ENCODE measurements at regions not wholly inside any gene's neighbourhood (a gene's known extent, or its start where the extent isn't known, plus 50 kb on each side); places are given as distances from the start of the nearest gene placed in this dataset.

GRCh38 chr2:18824325-18824790, 235.0 kb upstream of the NT5C1B start:
- Histone ChIP-seq H3K36me3 (no peaks in the 10 kb centered on the region), H3K27ac (no peak overlapping the region), H3K27me3 (no peaks in the 10 kb centered on the region), H3K4me1 (peaks cover 0 to 19% (median 0%) of the 10 kb centered on the region in 4 donors), H3K4me3 (no peak overlapping the region), H3K9me3 (no peaks in the 10 kb centered on the region)
- DNase-seq (ENCODE audit: low spot score in 2 of 2), result no peak
- TF ChIP-seq EP300 (IDR thresholded peaks at IDR 0.05), result no peak
- no peak for TF ChIP-seq POLR2A (IDR thresholded peaks at IDR 0.05)
- no peak for TF ChIP-seq CTCF (IDR thresholded peaks at IDR 0.05)
- WGBS, 2 donors, result 56 to 66% methylated on average over 2 of the region's 2 CpGs

GRCh38 chr2:18821431-18821830, 232.1 kb upstream of the NT5C1B start:
- DNase-seq (ENCODE audit: low spot score in 2 of 2), result no peak
- H3K27ac ChIP-seq, result no peak overlapping the region
- H3K4me1 ChIP-seq, result peaks cover 0 to 9% (median 0%) of the 10 kb centered on the region in 4 donors
- no peaks in the 10 kb centered on the region for H3K27me3 ChIP-seq
- no peaks in the 10 kb centered on the region for H3K9me3 ChIP-seq
- H3K4me3 ChIP-seq, result no peak overlapping the region
- 92% methylated on average over 1 of the region's 1 CpG for WGBS, 2 donors
- no peaks in the 10 kb centered on the region for H3K36me3 ChIP-seq
- no peak for TF ChIP-seq EP300 (IDR thresholded peaks at IDR 0.05)
- TF ChIP-seq CTCF (IDR thresholded peaks at IDR 0.05), result no peak
- TF ChIP-seq POLR2A (IDR thresholded peaks at IDR 0.05), result no peak

- TF ChIP-seq CTCF (IDR thresholded peaks at IDR 0.05) (no peak), EP300 (IDR thresholded peaks at IDR 0.05) (no peak), POLR2A (IDR thresholded peaks at IDR 0.05) (no peak)
- Histone ChIP-seq H3K4me3 (no peak overlapping the region), H3K9me3 (no peaks in the 10 kb centered on the region), H3K27ac (no peak overlapping the region), H3K27me3 (no peaks in the 10 kb centered on the region), H3K4me1 (peaks cover 0 to 9% (median 0%) of the 10 kb centered on the region in 4 donors), H3K36me3 (no peaks in the 10 kb centered on the region)
- DNase-seq (ENCODE audit: low spot score in 2 of 2), result no peak
- WGBS, 2 donors, result 46 to 55% methylated on average over 1 of the region's 1 CpG
Measured at GRCh38 chr2:18820966-18821365, 231.6 kb upstream of the NT5C1B start.

GRCh38 chr2:18819566-18819965, 230.2 kb upstream of the NT5C1B start:
- no peak for DNase-seq (ENCODE audit: low spot score in 2 of 2)

GRCh38 chr2:18814387-18814786, 225.0 kb upstream of the NT5C1B start:
- no peak overlapping the region for H3K27ac ChIP-seq
- H3K4me3 ChIP-seq, result no peak overlapping the region
- DNase-seq (ENCODE audit: low spot score in 2 of 2), result no peak
- WGBS, 2 donors, result 34 to 37% methylated on average over 2 of the region's 2 CpGs
- no peaks in the 10 kb centered on the region for H3K27me3 ChIP-seq
- no peaks in the 10 kb centered on the region for H3K36me3 ChIP-seq
- H3K9me3 ChIP-seq, result no peaks in the 10 kb centered on the region
- no peak for TF ChIP-seq POLR2A (IDR thresholded peaks at IDR 0.05)
- TF ChIP-seq EP300 (IDR thresholded peaks at IDR 0.05), result no peak
- TF ChIP-seq CTCF (IDR thresholded peaks at IDR 0.05), result no peak
- no peaks in the 10 kb centered on the region for H3K4me1 ChIP-seq

More at GRCh38 chr2:18819566-18819965, 230.2 kb upstream of the NT5C1B start:
- Histone ChIP-seq H3K4me3 (no peak overlapping the region), H3K27me3 (no peaks in the 10 kb centered on the region), H3K27ac (no peak overlapping the region), H3K9me3 (no peaks in the 10 kb centered on the region), H3K4me1 (peaks cover 0 to 9% (median 0%) of the 10 kb centered on the region in 4 donors), H3K36me3 (no peaks in the 10 kb centered on the region)
- TF ChIP-seq POLR2A (IDR thresholded peaks at IDR 0.05), result no peak
- TF ChIP-seq EP300 (IDR thresholded peaks at IDR 0.05), result no peak
- TF ChIP-seq CTCF (IDR thresholded peaks at IDR 0.05), result no peak
- 87 to 89% methylated on average over 2 of the region's 2 CpGs for WGBS, 2 donors
